ENCODE measurements at regions not wholly inside any gene's neighbourhood (a gene's known extent, or its start where the extent isn't known, plus 50 kb on each side); places are given as distances from the start of the nearest gene placed in this dataset.

DNA sequence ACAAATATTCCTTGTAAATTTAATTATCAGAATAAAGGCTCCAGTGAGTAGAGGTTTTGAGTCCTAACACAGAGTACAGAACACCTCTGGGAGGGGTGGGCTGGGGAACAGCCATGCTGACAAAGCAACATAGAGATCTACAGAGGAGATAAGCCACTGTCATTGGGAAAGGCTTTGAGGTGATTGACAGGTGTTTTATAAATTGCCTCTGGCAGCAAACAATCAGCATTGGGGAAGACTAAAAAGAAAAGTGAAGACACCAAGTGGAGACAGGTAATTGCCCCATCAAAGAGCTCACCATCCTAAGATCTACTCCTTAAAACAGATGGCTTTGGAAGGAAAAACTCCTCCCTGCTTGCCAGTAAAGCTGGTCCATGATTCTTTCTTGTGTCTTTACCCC lies 189.7 kb upstream of the TLE4 start:
- no peak for DNase-seq (ENCODE audit: insufficient read length, low spot score)
- no peak for FAIRE-seq
- TF ChIP-seq, protein P1, sequence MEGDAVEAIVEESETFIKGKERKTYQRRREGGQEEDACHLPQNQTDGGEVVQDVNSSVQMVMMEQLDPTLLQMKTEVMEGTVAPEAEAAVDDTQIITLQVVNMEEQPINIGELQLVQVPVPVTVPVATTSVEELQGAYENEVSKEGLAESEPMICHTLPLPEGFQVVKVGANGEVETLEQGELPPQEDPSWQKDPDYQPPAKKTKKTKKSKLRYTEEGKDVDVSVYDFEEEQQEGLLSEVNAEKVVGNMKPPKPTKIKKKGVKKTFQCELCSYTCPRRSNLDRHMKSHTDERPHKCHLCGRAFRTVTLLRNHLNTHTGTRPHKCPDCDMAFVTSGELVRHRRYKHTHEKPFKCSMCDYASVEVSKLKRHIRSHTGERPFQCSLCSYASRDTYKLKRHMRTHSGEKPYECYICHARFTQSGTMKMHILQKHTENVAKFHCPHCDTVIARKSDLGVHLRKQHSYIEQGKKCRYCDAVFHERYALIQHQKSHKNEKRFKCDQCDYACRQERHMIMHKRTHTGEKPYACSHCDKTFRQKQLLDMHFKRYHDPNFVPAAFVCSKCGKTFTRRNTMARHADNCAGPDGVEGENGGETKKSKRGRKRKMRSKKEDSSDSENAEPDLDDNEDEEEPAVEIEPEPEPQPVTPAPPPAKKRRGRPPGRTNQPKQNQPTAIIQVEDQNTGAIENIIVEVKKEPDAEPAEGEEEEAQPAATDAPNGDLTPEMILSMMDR (IDR thresholded peaks at IDR 0.05; ENCODE audit: insufficient read depth, missing control alignments) = no peak

- no peak for DNase-seq (ENCODE audit: insufficient read length, low spot score)
- TF ChIP-seq, protein P1 (IDR thresholded peaks at IDR 0.05; ENCODE audit: insufficient read depth, missing control alignments) = no peak
- FAIRE-seq = no peak
Measured at GRCh38 chr9:79382458-79382857, 189.3 kb upstream of the TLE4 start.

DNA sequence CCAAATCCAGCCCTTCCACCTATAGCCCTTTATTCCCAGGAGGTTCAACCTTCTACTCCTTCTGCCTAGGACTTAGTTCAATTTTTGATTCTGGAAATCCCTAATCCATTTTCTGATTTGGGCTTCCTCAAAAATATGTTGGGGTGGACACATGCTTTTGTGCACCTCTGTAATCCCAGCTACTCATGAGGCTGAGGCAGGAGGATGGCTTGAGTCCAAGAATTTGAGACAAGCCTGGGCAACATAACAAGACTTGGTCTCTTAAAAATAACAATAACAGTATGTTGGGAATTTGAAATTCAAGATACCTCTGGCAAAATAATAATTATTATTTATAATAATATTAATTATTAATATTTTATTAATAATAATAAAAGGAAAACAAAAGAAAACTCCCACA lies 188.7 kb upstream of the TLE4 start:
- FAIRE-seq = no peak
- TF ChIP-seq, protein P1 (IDR thresholded peaks at IDR 0.05; ENCODE audit: insufficient read depth, missing control alignments) = no peak
- DNase-seq (ENCODE audit: insufficient read length, low spot score) = no peak

DNA sequence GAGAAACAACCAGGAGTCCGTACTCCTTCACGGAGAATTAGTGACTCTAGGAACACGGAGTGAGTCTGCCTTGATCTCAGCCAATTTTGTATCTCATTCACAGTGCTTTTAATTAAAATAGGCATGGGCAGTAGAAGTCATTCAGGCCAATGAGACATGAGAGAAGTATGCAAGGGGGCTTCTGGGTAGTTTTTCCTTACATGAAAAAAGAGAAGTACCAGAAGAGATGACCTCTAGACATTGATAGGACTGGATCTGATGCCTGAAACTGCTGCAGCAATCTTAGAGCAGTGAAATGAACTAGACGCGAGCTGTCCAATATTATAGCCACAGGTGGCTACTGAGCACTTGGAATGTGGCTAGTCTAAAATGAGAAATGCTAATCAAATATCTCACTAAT lies 187.7 kb upstream of the TLE4 start:
- TF ChIP-seq, protein P1 (IDR thresholded peaks at IDR 0.05; ENCODE audit: insufficient read depth, missing control alignments) = no peak
- FAIRE-seq = no peak
- DNase-seq (ENCODE audit: insufficient read length, low spot score) = no peak

GRCh38 chr9:79384501-79384900 lies 187.3 kb upstream of the TLE4 start:
- DNase-seq (ENCODE audit: insufficient read length, low spot score) (no peak), FAIRE-seq (no peak)
- TF ChIP-seq, protein P1 (IDR thresholded peaks at IDR 0.05; ENCODE audit: insufficient read depth, missing control alignments) = no peak

DNA sequence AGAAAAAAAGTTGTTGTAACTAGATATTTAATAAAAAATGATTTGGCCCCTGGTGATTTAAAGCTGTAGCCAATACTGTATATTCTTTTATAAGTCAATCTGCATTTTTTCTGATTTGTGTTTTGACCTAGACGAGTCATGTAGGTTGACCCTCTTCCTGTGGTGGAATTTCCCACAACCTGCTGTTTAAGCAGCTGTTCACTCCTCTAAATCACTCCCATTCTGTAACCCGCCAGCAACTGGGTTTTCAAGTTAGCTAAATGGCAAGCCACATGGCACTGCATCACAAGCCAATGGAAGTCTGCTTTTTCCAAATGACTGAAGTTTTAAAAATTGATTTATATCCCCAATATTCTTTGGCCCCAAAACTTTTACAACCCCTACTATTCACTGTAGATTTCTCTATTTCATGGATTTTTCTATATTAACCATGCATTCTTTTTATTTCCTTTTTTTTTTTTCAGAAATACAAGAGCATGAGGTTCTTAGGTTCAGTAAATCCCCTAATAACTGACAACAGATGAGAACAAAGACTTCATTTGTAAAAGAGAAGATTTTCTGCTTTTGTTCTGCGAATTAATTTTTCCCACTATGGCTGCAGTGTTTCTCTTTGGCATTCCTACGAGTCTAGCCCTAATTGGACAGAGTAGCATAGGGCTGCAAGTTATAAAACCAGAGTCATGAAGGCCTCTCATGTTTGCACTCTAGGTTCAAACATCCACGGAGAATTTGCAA lies 184.5 kb upstream of the TLE4 start:
- FAIRE-seq (no peak), DNase-seq (ENCODE audit: insufficient read length, low spot score) (no peak)
- TF ChIP-seq, protein P1 (IDR thresholded peaks at IDR 0.05; ENCODE audit: insufficient read depth, missing control alignments) = no peak

DNA sequence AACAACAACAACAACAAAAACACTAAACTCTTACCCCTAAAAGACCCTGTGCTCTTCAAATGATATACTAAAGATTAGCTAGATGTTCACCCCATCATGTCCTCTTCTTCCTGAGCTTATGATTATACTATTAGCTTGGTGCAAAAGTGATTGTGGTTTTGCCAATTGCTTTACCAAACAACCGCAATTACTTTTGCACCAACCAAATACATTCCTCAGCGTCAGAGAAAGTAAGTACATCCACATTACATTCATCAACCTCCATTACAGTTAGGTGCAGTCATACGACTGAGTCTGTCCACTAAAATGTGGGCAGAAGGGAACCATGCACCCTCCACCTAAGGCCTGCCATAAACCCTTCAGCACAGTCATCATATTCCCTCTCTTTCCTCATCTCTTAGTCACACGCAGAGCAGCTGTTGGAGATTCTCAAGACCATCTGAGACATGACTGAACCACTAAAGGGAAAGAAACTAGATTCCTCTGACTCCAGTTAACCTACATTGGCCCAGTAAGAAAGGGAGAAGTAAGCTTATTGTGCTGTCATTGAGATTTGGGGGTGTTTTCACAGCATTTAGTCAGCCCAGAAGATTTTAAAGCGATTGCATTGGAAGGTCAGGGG lies 181.6 kb upstream of the TLE4 start:
- no peak for DNase-seq (ENCODE audit: insufficient read length, low spot score)
- TF ChIP-seq, protein P1 (IDR thresholded peaks at IDR 0.05; ENCODE audit: insufficient read depth, missing control alignments) = no peak
- FAIRE-seq = no peak

Measured in D721Med (cell line).